Stomach (tissue), 8 donors: ENCODE measurements at regions not wholly inside any gene's neighbourhood (a gene's known extent, or its start where the extent isn't known, plus 50 kb on each side); places are given as distances from the start of the nearest gene placed in this dataset.

Experiments
- DNase-seq, 2 donors: peaks; one replicate each; pipeline versions ENCODE4 v3.0.0 to v3.0.0-alpha.2; 2013 to 2019
- H3K27ac ChIP-seq, 5 donors: fragments of 200-600 bp in 4 of 5; sonication (generic) in 4 of 5; one replicate each; pipeline ENCODE4 v1.5.1; 2013 to 2019; ENCODE audit warnings: mild to moderate bottlenecking in 1 of 5, moderate library complexity in 1 of 5
- H3K27me3 ChIP-seq, 3 donors: fragments of 200-600 bp; sonication (generic); one replicate each; pipeline ENCODE4 v1.5.1; 2017 to 2019; ENCODE audit warnings: mixed run types in 1 of 3
- H3K36me3 ChIP-seq, 4 donors: fragments of 200-600 bp; sonication (generic); 1 replicate in 3 of 4; 2 replicates in 1 of 4; pipeline ENCODE4 v1.5.1; 2016 to 2019
- H3K4me1 ChIP-seq, 4 donors: fragments of 200-600 bp; sonication (generic); one replicate each; pipeline ENCODE4 v1.5.1; 2016 to 2019
- H3K4me3 ChIP-seq, 4 donors: fragments of 200-600 bp; sonication (generic) in 3 of 4; one replicate each; pipeline ENCODE4 v1.5.1; 2016 to 2019; ENCODE audit warnings: mild to moderate bottlenecking in 1 of 4
- H3K9me3 ChIP-seq, 4 donors: fragments of 200-600 bp; sonication (generic); one replicate each; pipeline ENCODE4 v1.5.1; 2016 to 2019
- CTCF ChIP-seq, 7 experiments: fragments of 450-650 bp in 4 of 7; fragments of 200-600 bp in 3 of 7; sonication (generic) in 3 of 7; IDR thresholded peaks; one replicate each; pipeline ENCODE4 v1.5.1; 2016 to 2019; ENCODE audit warnings: antibody characterized with exemption in 7 of 7, control low read depth in 2 of 7, mild to moderate bottlenecking in 1 of 7
- EP300 ChIP-seq: sonication (generic); formaldehyde crosslinking; IDR thresholded peaks from one replicate; pipeline ENCODE4 v1.6.1; 2017; ENCODE audit warnings: antibody characterized with exemption
- POLR2A ChIP-seq, 4 donors: fragments of 450-650 bp; IDR thresholded peaks; one replicate each; pipeline ENCODE4 v1.6.1; 2016; ENCODE audit warnings: antibody characterized with exemption in 4 of 4, control low read depth in 2 of 4, mild to moderate bottlenecking in 1 of 4, moderate library complexity in 1 of 4
- POLR2AphosphoS5 ChIP-seq, 3 donors: sonication (generic); formaldehyde crosslinking; IDR thresholded peaks; one replicate each; pipeline ENCODE4 v1.6.1; 2016; ENCODE audit warnings: antibody characterized with exemption in 3 of 3
- WGBS, 5 donors: extraction: QIAGEN DNeasy Blood & Tissue Kit in 3 of 5; methylation state at CpG; one replicate each; pipeline versions ENCODE4 v1.1.5 to v1.1.7; 2013 to 2018; 5-methylcytosine and 5-hydroxymethylcytosine counted together
- intact Hi-C: fragments of 100-400 bp; cut with DNase I; formaldehyde crosslinking; loops from one replicate; pipeline ENCODE4 v1.15.1; 2023; ENCODE audit warnings: low total_unique reads
- donor health status: healthy with polysubstance abuse.
- donor health status: Bipolar disorder and iron deficiency.
- donor health status: healthy.

- TF ChIP-seq POLR2AphosphoS5 (IDR thresholded peaks at IDR 0.05): no peak
- TF ChIP-seq CTCF (IDR thresholded peaks at IDR 0.05): no peak
- TF ChIP-seq EP300: no peak
- TF ChIP-seq POLR2A (IDR thresholded peaks at IDR 0.05): no peak
- WGBS, 5 donors: 71 to 83% (median 80%) methylated on average over 5 to 9 of the region's 9 CpGs
- Histone ChIP-seq H3K27me3 (peaks cover 0 to 10% (median 0%) of the 10 kb centered on the region in 3 donors), H3K36me3 (no peaks in the 10 kb centered on the region), H3K27ac (no peak overlapping the region), H3K9me3 (peaks cover 17 to 41% (median 30%) of the 10 kb centered on the region in 4 donors), H3K4me1 (no peaks in the 10 kb centered on the region), H3K4me3 (no peak overlapping the region)
- DNase-seq: no peak
- intact Hi-C loops: no loop called here
Observed at GRCh38 chrX:1099146-1099770, 113.2 kb downstream of the CRLF2 start.

- Histone ChIP-seq H3K27ac (no peak overlapping the region), H3K4me3 (no peak overlapping the region), H3K4me1 (no peaks in the 10 kb centered on the region), H3K27me3 (peaks cover 0 to 10% (median 0%) of the 10 kb centered on the region in 3 donors), H3K36me3 (no peaks in the 10 kb centered on the region), H3K9me3 (peaks cover 17 to 50% (median 30%) of the 10 kb centered on the region in 4 donors)
- intact Hi-C loops: no loop called here
- TF ChIP-seq POLR2AphosphoS5 (IDR thresholded peaks at IDR 0.05) (no peak), CTCF (IDR thresholded peaks at IDR 0.05) (no peak), POLR2A (IDR thresholded peaks at IDR 0.05) (no peak), EP300 (no peak)
- DNase-seq: no peak
- WGBS, 5 donors: 91 to 100% (median 100%) methylated on average over 1 of the region's 1 CpG; no CpG with 5 or more reads in 1 of the 5 donors
Observed at GRCh38 chrX:1097328-1097727, 115.1 kb downstream of the CRLF2 start.

- Histone ChIP-seq H3K9me3 (peaks cover 17 to 63% (median 30%) of the 10 kb centered on the region in 4 donors), H3K4me3 (no peak overlapping the region), H3K27ac (no peak overlapping the region), H3K36me3 (no peaks in the 10 kb centered on the region), H3K27me3 (peaks cover 0 to 8% (median 0%) of the 10 kb centered on the region in 3 donors), H3K4me1 (no peaks in the 10 kb centered on the region)
- WGBS, 5 donors: 83 to 87% (median 85%) methylated on average over 17 of the region's 17 CpGs
- no peak for DNase-seq
- TF ChIP-seq EP300 (no peak), POLR2AphosphoS5 (IDR thresholded peaks at IDR 0.05) (no peak), CTCF (IDR thresholded peaks at IDR 0.05) (no peak), POLR2A (IDR thresholded peaks at IDR 0.05) (no peak)
- intact Hi-C loops: no loop called here
Observed at GRCh38 chrX:1094566-1095333, 117.7 kb downstream of the CRLF2 start.

- DNase-seq: no peak
- Histone ChIP-seq H3K27me3 (no peaks in the 10 kb centered on the region), H3K36me3 (no peaks in the 10 kb centered on the region), H3K4me3 (no peak overlapping the region), H3K4me1 (no peaks in the 10 kb centered on the region), H3K27ac (no peak overlapping the region), H3K9me3 (peaks cover 17 to 67% (median 26%) of the 10 kb centered on the region in 4 donors)
- 47 to 63% (median 59%) methylated on average over 15 to 26 of the region's 26 CpGs for WGBS, 5 donors
- intact Hi-C loops: no loop called here
- TF ChIP-seq POLR2AphosphoS5 (IDR thresholded peaks at IDR 0.05) (no peak), POLR2A (IDR thresholded peaks at IDR 0.05) (no peak), EP300 (no peak), CTCF (IDR thresholded peaks at IDR 0.05) (no peak)
Observed at GRCh38 chrX:1093586-1094421, 118.6 kb downstream of the CRLF2 start.
